ENCODE measurements at regions not wholly inside any gene's neighbourhood (a gene's known extent, or its start where the extent isn't known, plus 50 kb on each side); places are given as distances from the start of the nearest gene placed in this dataset.

- TF ChIP-seq EZH2 (optimal IDR thresholded peaks at IDR 0.05; ENCODE audit: low read depth, low read length) (no peak), CTCF (IDR thresholded peaks at IDR 0.05; ENCODE audit: low read length) (no peak), EZH2phosphoT487 (IDR thresholded peaks at IDR 0.05; ENCODE audit: low read length) (no peak)
Measured at GRCh38 chr3:55146216-55146615, 218.4 kb upstream of the LRTM1 start.
